Upper lobe of left lung (tissue), 6 donors: ENCODE measurements at regions not wholly inside any gene's neighbourhood (a gene's known extent, or its start where the extent isn't known, plus 50 kb on each side); places are given as distances from the start of the nearest gene placed in this dataset.

Experiments
- ATAC-seq, 2 donors: fragments of 200-7000 bp; cut with Tn5 transposase; one replicate each; pipeline ENCODE4 v1.9.1; 2022; ENCODE audit warnings: mild to moderate bottlenecking in 2 of 2, moderate library complexity in 2 of 2; ENCODE audit not compliant: low FRiP score in 2 of 2
- DNase-seq, 2 donors: peaks; one replicate each; pipeline ENCODE4 v3.0.0-alpha.2; 2019 to 2020
- H3K27ac ChIP-seq, 4 donors: fragments of 200-600 bp; sonication (generic); one replicate each; pipeline ENCODE4 v1.5.1; 2016 to 2019
- H3K27me3 ChIP-seq, 4 donors: fragments of 200-600 bp; sonication (generic); one replicate each; pipeline ENCODE4 v1.5.1; 2017 to 2019
- H3K36me3 ChIP-seq, 4 donors: fragments of 200-600 bp; sonication (generic); one replicate each; pipeline ENCODE4 v1.5.1; 2016 to 2019
- H3K4me1 ChIP-seq, 4 donors: fragments of 200-600 bp; sonication (generic); one replicate each; pipeline ENCODE4 v1.5.1; 2018 to 2019
- H3K4me3 ChIP-seq, 4 donors: fragments of 200-600 bp; sonication (generic); one replicate each; pipeline ENCODE4 v1.5.1; 2017 to 2019; ENCODE audit warnings: mild to moderate bottlenecking in 2 of 4, moderate library complexity in 1 of 4
- H3K9me3 ChIP-seq, 4 donors: fragments of 200-600 bp; sonication (generic); one replicate each; pipeline ENCODE4 v1.5.1; 2018 to 2019
- EP300 ChIP-seq, 4 donors: sonication (generic); formaldehyde crosslinking; IDR thresholded peaks; one replicate each; pipeline ENCODE4 v1.5.1; 2017; ENCODE audit warnings: antibody characterized with exemption in 4 of 4, control low read depth in 2 of 4
- POLR2A ChIP-seq, 4 donors: fragments of 450-650 bp; IDR thresholded peaks; one replicate each; pipeline ENCODE4 v1.5.1; 2016 to 2017; ENCODE audit warnings: antibody characterized with exemption in 4 of 4, mild to moderate bottlenecking in 2 of 4
- POLR2AphosphoS5 ChIP-seq, 2 donors: sonication (generic); formaldehyde crosslinking; IDR thresholded peaks; one replicate each; pipeline ENCODE4 v1.5.1; 2017; ENCODE audit warnings: antibody characterized with exemption in 2 of 2
- WGBS, 2 donors: methylation state at CpG; one replicate each; pipeline ENCODE4 v1.1.5; 2017 to 2018; 5-methylcytosine and 5-hydroxymethylcytosine counted together
- TF ChIP-seq, protein P1 (sequence below), 6 experiments: fragments of 450-650 bp in 4 of 6; fragments of 200-600 bp in 2 of 6; sonication (generic) in 2 of 6; IDR thresholded peaks; one replicate each; pipeline ENCODE4 v1.5.1; 2016 to 2019; ENCODE audit warnings: antibody characterized with exemption in 6 of 6
- donor health status: DM: no; HTN: no; CAD: no; lungs with moderate emphysema.
- donor health status: DM: no; HTN: yes; CAD: no; lungs with severe emphysema.

DNA sequence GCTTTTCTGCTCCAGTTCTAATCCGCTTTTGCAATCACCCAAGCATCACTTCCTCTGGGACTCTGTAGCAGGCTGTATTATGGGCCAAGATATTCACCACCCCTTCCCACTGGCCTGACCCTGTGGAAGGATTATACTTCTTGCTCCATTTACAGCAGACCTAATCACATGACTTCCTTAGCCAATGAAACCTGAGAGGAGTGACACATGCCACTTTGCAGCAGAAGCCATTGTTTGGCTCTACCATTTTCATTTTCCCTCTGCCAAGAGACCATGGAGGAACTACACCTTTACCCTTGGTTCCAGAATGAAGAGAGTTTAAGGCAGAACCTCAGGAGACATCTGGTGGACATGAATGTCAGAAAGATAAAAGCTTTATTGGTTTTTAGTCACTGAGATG is 134.9 kb upstream of the HSD17B12 start:
- H3K27me3 ChIP-seq, result peaks cover 0 to 14% (median 5%) of the 10 kb centered on the region in 4 donors
- peaks cover 2 to 17% (median 7%) of the 10 kb centered on the region in 4 donors for H3K4me1 ChIP-seq
- no peak overlapping the region for H3K27ac ChIP-seq
- no peaks in the 10 kb centered on the region for H3K36me3 ChIP-seq
- ATAC-seq, result no peak
- H3K4me3 ChIP-seq, result no peak overlapping the region
- DNase-seq, result no peak
- WGBS, 2 donors, result 77 to 95% methylated on average over 1 of the region's 1 CpG
- H3K9me3 ChIP-seq, result no peaks in the 10 kb centered on the region
- TF ChIP-seq POLR2AphosphoS5 (IDR thresholded peaks at IDR 0.05), result no peak

DNA sequence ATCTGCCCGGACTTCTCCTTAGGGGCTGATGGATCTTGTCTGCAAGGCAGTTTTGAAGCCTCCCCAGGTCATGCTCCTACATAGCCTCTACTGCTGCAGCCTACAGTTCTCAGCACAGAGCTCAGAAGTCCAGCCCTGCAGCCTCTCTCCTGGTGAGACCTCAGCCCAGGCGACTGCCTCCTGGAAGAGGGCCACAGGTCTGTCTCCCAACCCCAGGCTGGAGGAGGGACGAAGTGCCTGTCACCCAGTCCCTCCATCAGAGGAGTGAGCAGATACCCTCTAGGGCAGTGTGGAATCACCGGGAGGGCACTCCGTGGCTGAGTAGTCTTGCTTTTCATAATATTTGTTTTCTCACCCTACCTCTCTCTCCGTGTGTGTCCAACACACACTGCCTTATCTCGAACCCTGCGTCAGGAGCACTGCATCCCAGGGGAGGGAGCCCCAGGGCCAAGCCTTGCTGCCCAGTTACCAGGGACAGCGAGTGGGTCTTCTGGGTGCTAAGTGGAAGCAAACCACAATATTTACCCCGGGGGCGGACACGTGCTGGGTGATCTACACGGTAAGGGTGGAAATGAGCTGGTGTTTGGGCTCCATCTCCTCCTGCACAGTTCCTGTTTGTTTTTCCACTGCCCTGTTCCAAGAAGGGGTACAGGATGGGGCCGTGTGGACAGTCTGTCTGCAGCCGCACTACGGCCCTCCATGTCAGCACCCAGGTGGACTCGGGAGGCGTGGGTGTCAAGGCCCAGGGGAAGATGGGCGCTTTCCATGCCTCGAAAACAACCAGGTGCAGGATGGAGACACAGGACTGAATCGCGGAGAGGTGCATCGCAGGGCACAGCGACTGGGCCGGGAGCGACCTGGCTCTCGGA is 133.7 kb upstream of the HSD17B12 start:
- no peak overlapping the region for H3K27ac ChIP-seq
- H3K9me3 ChIP-seq, result no peaks in the 10 kb centered on the region
- H3K4me3 ChIP-seq, result peak overlapping the region in 3 of 4 donors; percentile 13 to 35 (median 35)
- DNase-seq (peak in 1 of 2 donors; percentile 4), ATAC-seq (no peak)
- no peaks in the 10 kb centered on the region for H3K36me3 ChIP-seq
- H3K27me3 ChIP-seq, result peaks cover 0 to 14% (median 5%) of the 10 kb centered on the region in 4 donors
- WGBS, 2 donors, result 32 to 34% methylated on average over 10 to 26 of the region's 27 CpGs
- TF ChIP-seq POLR2A (IDR thresholded peaks at IDR 0.05) (no peak), EP300 (IDR thresholded peaks at IDR 0.05) (no peak), POLR2AphosphoS5 (IDR thresholded peaks at IDR 0.05) (no peak)
- TF ChIP-seq, protein P1, sequence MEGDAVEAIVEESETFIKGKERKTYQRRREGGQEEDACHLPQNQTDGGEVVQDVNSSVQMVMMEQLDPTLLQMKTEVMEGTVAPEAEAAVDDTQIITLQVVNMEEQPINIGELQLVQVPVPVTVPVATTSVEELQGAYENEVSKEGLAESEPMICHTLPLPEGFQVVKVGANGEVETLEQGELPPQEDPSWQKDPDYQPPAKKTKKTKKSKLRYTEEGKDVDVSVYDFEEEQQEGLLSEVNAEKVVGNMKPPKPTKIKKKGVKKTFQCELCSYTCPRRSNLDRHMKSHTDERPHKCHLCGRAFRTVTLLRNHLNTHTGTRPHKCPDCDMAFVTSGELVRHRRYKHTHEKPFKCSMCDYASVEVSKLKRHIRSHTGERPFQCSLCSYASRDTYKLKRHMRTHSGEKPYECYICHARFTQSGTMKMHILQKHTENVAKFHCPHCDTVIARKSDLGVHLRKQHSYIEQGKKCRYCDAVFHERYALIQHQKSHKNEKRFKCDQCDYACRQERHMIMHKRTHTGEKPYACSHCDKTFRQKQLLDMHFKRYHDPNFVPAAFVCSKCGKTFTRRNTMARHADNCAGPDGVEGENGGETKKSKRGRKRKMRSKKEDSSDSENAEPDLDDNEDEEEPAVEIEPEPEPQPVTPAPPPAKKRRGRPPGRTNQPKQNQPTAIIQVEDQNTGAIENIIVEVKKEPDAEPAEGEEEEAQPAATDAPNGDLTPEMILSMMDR (IDR thresholded peaks at IDR 0.05), result no peak
- H3K4me1 ChIP-seq, result peaks cover 2 to 17% (median 7%) of the 10 kb centered on the region in 4 donors

- Histone ChIP-seq H3K4me1 (peaks cover 2 to 17% (median 7%) of the 10 kb centered on the region in 4 donors), H3K27me3 (peaks cover 0 to 14% (median 5%) of the 10 kb centered on the region in 4 donors), H3K36me3 (no peaks in the 10 kb centered on the region), H3K4me3 (peak overlapping the region in 3 of 4 donors; percentile 13 to 35 (median 35)), H3K9me3 (no peaks in the 10 kb centered on the region), H3K27ac (no peak overlapping the region)
- ATAC-seq (no peak), DNase-seq (peak in 1 of 2 donors; percentile 71)
- TF ChIP-seq POLR2A (IDR thresholded peaks at IDR 0.05) (no peak), POLR2AphosphoS5 (IDR thresholded peaks at IDR 0.05) (no peak), EP300 (IDR thresholded peaks at IDR 0.05) (no peak)
- TF ChIP-seq, protein P1 (IDR thresholded peaks at IDR 0.05), result no peak
- WGBS, 2 donors, result 0 to 4% methylated on average over 6 to 18 of the region's 33 CpGs
These were observed 133.1 kb upstream of the HSD17B12 start for GRCh38 chr11:43547430-43547831.

DNA sequence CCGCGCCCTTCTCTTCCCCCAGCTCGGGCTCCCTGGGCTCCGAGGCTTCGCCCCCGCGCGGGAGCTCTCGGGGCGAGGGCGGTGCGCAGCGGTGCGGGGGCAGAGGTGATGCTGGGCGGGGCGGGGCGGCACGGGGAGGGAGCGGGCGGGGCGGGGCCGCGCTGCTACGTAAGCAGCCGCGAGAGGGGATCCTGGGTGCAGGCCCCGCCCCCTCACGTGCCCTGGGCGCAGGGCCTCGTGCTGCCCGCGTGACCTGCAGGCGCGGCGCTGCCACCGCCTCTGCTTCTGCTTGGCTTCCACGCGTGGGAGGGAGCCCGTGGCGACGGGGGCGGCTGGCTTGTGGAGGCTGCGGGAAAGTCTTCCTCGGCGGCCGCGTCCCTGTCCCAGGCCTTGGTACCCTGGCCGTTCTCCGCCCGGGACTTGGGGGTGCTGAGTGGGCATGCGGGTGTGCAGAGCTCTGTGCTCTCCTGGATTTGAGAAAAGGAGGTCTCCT is 132.6 kb upstream of the HSD17B12 start:
- peaks cover 2 to 17% (median 7%) of the 10 kb centered on the region in 4 donors for H3K4me1 ChIP-seq
- ATAC-seq (peak in 1 of 2 donors; percentile 22), DNase-seq (peak in 1 of 2 donors; percentile 86)
- H3K4me3 ChIP-seq, result peak overlapping the region in 3 of 4 donors; percentile 13 to 35 (median 35)
- WGBS, 2 donors, result 97% methylated on average over 7 of the region's 51 CpGs; no CpG with 5 or more reads in 1 of the 2 donors
- peaks cover 0 to 14% (median 5%) of the 10 kb centered on the region in 4 donors for H3K27me3 ChIP-seq
- H3K36me3 ChIP-seq, result no peaks in the 10 kb centered on the region
- no peak overlapping the region for H3K27ac ChIP-seq
- no peaks in the 10 kb centered on the region for H3K9me3 ChIP-seq
- TF ChIP-seq POLR2AphosphoS5 (IDR thresholded peaks at IDR 0.05), result no peak
- TF ChIP-seq EP300 (IDR thresholded peaks at IDR 0.05), result no peak
- no peak for TF ChIP-seq POLR2A (IDR thresholded peaks at IDR 0.05)
- TF ChIP-seq, protein P1 (IDR thresholded peaks at IDR 0.05), result no peak

DNA sequence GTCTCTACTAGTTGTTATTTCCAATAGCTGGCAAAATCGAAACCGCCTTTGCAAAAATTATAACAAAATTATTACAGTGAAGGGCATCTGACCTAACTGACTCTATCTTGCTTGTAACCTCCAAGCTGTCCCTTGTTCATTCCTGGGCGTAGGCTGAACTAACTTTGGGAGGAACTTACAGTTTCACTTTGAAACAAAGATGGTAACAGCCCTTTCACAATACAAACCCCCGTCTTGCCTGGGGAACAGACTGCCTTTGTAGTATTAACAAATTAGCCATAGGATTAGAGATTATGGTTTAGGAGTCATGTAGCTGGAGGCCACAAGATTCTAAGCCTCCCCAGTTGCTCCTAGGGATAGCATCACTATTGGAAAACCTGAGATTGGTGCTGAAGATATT is 131.6 kb upstream of the HSD17B12 start:
- ATAC-seq (no peak), DNase-seq (no peak)
- TF ChIP-seq, protein P1 (IDR thresholded peaks at IDR 0.05), result no peak
- TF ChIP-seq EP300 (IDR thresholded peaks at IDR 0.05) (no peak), POLR2A (IDR thresholded peaks at IDR 0.05) (no peak), POLR2AphosphoS5 (IDR thresholded peaks at IDR 0.05) (no peak)
- 84 to 88% methylated on average over 4 of the region's 4 CpGs for WGBS, 2 donors
- Histone ChIP-seq H3K27me3 (peaks cover 0 to 14% (median 5%) of the 10 kb centered on the region in 4 donors), H3K4me3 (no peak overlapping the region), H3K4me1 (peaks cover 2 to 17% (median 7%) of the 10 kb centered on the region in 4 donors), H3K9me3 (no peaks in the 10 kb centered on the region), H3K36me3 (no peaks in the 10 kb centered on the region), H3K27ac (no peak overlapping the region)
